Posterior vena cava (tissue), 2 donors: ENCODE measurements at regions not wholly inside any gene's neighbourhood (a gene's known extent, or its start where the extent isn't known, plus 50 kb on each side); places are given as distances from the start of the nearest gene placed in this dataset.
"Not testable (repeated sequence)": the region's sequence is repeated elsewhere in the genome, so short reads cannot be mapped to it uniquely, and the experiment has no call there.

Source experiments
- DNase-seq: peaks from one replicate; pipeline ENCODE4 v3.0.0-alpha.2; 2020; ENCODE audit warnings: low spot score
- intact Hi-C, 2 donors: fragments of 100-400 bp; cut with DNase I; formaldehyde crosslinking; loops; one replicate each; pipeline versions ENCODE4 v1.14.1 to v1.14.2; 2022 to 2023
- donor health status: DM: yes; HTN: yes; CAD: no.
- donor health status: DM: yes; HTN: yes; CAD: no.

DNA sequence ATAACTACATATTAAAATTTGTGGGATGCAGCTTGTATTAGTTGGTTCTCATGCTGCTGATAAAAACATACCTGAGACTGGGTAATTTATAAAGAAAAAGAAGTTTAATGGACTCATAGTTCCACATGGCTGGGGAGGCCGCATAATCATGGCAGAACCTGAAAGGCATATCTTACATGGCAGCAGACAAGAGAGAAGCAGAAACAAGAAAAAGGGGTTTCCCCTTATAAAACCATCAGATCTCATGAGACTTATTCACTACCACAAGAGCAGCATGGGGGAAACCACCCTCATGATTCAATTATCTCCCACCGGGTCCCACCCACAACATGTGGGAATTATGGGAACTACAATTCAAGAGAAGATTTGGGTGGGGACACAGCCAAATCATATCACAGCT is 320.3 kb upstream of the UBE2E2 start:
- DNase-seq, intact Hi-C loops: not testable (repeated sequence)

- intact Hi-C loops = no loop called here
- no peak for DNase-seq
Observed at GRCh38 chr3:22885039-22885438, 318.1 kb upstream of the UBE2E2 start.

DNA sequence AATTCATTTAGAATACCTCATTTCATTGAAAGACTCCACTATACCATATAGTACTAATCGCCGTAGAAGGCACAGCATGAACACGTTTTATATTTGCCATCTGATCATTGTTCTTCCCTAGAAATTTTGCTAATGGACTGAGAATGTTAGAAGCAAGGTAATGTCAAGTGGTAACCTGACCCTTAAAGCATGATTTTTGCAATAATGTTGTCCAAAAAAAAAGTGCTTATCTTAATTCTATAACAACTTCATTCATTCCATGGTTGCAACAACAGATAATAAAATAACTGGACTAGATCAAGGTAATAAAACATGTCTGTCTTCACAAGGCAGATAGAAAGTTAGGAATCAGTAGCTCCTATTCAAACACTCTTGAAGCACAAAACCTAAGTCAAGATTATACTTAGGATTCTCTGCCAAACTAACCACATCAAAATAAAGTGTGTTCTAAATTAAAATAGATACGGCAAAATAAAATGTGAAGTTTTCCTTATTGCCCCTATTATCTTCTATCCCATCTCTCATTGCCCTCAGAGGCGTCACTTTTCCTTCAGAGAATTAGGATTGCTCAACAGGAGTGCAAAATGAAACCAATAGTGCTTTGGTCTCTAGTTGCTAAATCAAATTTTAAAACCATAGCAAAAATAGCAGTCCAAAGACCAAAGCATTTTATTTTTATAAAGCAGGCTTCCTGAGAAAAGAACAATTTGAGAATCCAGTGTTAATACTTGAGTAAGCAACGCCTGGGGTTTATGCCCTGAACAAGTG is 317.4 kb upstream of the UBE2E2 start:
- no peak for DNase-seq
- intact Hi-C loops = no loop called here

GRCh38 chr3:22886439-22887068 is 316.6 kb upstream of the UBE2E2 start:
- intact Hi-C loops = no loop called here
- DNase-seq = no peak

GRCh38 chr3:22887664-22888291 is 315.3 kb upstream of the UBE2E2 start:
- no peak for DNase-seq
- intact Hi-C loops = no loop called here

DNA sequence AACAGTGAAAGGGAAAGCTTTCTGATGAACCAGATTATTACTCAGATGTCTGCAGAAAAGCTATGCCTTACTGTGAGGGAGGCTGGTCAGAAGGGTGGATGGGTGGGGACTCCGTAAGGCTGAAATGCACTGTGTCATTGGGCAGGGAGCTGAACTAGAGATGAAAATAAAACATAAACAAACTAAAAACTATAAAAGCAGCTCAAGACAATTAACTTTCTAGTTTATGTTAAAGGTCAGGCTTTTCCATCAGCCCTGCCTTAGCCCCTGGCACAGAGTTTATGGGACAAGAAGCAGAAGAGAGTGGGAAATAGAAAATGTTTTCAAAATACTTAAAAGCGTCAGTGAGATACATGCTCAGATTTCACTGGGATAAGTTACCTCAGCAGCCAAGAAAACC is 310.0 kb upstream of the UBE2E2 start:
- DNase-seq = no peak
- intact Hi-C loops = no loop called here

DNA sequence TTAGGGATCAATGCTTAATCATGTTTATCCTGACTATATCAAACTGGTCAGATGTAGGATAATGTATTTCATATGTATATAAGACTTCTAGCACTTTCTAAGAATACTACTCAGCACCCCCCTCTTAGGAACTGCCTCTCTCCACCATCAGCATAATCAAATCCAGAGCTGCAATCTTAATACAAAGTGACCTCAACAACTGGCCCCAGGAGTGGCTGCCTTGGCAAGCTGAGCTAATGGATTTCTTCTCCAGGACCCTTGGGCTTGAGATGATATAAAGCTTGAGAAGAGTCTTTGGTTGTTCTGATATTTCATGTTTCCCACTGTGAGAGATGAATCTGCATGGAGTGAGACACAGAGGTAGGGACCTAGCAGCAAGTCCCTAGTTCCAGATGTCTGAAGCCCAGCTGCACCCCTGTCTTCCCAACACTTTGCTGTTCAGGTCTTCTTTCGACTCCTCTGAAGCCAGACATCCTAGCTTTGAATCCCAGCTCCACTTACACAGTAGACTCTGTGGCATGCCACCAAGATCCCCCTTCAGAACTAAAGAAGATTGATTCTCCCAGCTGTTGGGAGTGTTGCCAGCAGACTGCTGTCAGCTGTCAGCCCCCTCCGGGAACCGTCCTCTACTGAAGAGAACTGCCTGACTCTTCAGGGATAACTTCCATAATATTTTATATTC is 309.3 kb upstream of the UBE2E2 start:
- intact Hi-C loops = no loop called here

GRCh38 chr3:22894865-22895264 is 308.3 kb upstream of the UBE2E2 start:
- DNase-seq = no peak
- intact Hi-C loops = no loop called here

More for the DNA sequence above, 309.3 kb upstream of the UBE2E2 start:
- no peak for DNase-seq

- DNase-seq = no peak
- intact Hi-C loops = no loop called here
Observed at GRCh38 chr3:22895671-22896070, 307.5 kb upstream of the UBE2E2 start.

- intact Hi-C loops = no loop called here
- no peak for DNase-seq
Observed at GRCh38 chr3:22898558-22898957, 304.6 kb upstream of the UBE2E2 start.

GRCh38 chr3:22899441-22899840 is 303.7 kb upstream of the UBE2E2 start:
- intact Hi-C loops = no loop called here
- DNase-seq = no peak

- no peak for DNase-seq
- intact Hi-C loops = no loop called here
Observed at GRCh38 chr3:22900296-22900695, 302.8 kb upstream of the UBE2E2 start.

GRCh38 chr3:22901684-22902083 is 301.4 kb upstream of the UBE2E2 start:
- intact Hi-C loops = no loop called here
- no peak for DNase-seq

- DNase-seq = no peak
- intact Hi-C loops = no loop called here
Observed at GRCh38 chr3:22907161-22907780, 295.9 kb upstream of the UBE2E2 start.

DNA sequence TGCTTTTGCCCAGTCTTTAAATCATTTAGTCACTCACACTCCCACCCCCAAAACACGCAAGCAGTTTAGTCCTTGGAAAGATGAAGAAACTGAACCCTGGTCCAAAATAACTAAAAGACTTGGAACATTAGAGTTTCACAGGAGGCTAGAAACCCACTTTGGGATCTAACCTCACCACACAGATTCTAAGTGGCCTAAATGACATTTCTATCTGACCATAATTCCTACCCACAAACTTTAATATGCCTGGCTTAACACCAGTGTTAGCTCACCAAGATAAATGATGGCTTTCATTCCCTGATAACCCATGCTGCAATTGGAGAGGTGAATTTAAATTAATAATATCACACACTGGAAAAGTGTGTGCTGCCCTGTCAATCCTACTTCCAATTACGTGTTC is 295.3 kb upstream of the UBE2E2 start:
- intact Hi-C loops = no loop called here
- no peak for DNase-seq

DNA sequence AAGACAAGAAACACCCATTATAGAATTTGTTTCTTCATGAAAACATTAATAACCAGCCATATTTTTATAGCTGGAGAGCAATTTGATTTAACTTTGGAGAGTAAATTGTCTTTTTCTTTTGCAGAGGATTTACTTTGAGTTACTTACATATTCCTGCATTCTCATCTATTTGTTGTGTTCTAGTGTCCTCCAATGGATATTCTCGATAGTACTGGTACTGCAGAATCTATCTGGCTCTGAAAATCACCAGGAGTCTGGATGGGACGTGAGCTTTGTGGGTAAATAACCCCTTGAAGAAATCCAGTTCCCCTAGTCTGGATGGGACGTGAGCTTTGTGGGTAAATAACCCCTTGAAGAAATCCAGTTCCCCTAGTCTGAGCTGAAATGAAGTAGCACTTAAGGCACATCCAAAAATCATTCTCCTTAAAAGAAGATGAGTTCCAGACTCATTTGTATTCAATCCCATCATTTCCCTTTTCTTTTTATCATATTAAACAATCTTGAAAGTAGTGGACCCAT is 294.1 kb upstream of the UBE2E2 start:
- intact Hi-C loops = no loop called here
- DNase-seq = no peak

GRCh38 chr3:22916933-22917332 is 286.2 kb upstream of the UBE2E2 start:
- no peak for DNase-seq
- intact Hi-C loops = no loop called here

GRCh38 chr3:22920006-22920405 is 283.1 kb upstream of the UBE2E2 start:
- DNase-seq = no peak
- intact Hi-C loops = no loop called here

GRCh38 chr3:22922317-22922716 is 280.8 kb upstream of the UBE2E2 start:
- intact Hi-C loops = no loop called here
- DNase-seq = no peak

DNA sequence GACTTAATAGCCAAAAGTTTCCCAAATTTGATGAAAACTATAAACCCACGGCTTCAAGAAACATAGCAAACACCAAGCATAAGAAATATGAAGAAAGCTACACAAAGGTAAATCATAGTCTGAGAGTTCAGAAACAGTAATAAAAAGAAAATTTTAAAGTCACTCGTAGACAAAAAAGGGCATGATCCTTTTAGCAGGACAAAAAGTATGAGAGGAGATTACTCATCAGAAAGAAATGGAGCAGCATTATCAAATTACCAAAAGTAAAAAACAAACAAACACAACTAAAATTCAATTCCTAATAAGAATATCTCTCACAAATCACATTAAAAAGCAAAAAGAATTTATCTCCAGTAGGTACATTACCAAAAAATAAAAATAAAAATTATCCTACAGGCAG is 279.4 kb upstream of the UBE2E2 start:
- no peak for DNase-seq
- intact Hi-C loops = no loop called here
